ENCODE measurements at regions not wholly inside any gene's neighbourhood (a gene's known extent, or its start where the extent isn't known, plus 50 kb on each side); places are given as distances from the start of the nearest gene placed in this dataset.

DNA sequence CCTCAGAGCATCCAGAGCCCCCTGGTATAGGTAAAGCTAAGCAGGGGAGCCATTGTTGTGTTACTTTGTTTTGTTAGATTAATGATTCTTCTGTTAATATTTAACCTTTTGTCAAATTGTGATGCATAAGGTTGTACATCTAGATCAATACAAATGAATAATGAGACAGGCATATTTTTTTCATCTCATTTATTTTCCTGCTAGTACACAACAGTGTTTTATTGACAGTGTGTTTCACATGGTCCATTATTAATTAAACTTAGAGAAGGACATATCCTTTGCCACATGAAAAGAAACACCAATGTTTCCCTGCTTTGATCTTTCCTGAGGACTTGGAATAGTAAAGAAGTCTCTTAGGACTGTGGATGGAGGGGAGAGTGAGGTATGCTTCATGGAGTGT, 543.6 kb upstream of the CFAP20DC start:
- no peak for DNase-seq (ENCODE audit: low spot score)

DNA sequence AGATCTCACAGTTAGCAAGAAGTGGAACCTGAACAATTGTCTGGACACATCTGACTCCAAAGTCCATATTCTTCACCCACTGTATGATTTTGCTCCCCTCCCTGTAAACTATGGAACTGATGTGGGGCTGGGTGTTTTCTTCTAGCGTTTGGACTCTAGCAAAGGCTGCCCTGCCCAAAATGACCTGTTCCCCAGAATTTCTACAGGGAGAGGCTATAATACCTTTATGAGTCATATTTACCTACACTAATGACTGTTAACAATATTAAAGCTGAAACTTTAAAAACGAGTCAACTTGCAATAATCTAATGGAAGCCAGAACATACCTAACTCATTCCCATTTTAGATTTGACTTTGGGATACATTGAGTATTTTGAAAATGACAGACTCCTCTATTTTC, 531.2 kb upstream of the CFAP20DC start:
- peak; percentile 1 for DNase-seq (ENCODE audit: low spot score)

- DNase-seq (ENCODE audit: low spot score), result no peak
Observed at GRCh38 chr3:59580499-59580898, 530.7 kb upstream of the CFAP20DC start.

DNA sequence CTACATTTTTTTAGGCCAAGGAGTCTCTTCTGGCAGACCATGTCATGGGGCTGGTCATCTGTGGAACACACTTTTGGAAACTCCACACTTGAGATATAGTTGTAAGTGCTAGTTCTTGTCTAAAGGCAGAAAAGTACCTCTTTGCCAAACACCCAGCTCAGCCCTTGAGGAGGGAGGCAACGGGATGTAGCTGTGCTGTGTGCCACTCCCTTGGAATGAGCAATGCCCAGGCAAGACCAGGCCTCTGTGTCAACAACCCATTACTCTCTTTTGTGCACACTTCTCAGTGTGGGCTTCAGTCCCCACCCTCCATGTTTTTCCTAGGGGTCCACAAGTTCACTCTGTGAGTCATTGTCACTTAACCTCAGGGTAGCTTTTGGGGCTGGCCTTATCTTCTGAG, 528.3 kb upstream of the CFAP20DC start:
- DNase-seq (ENCODE audit: low spot score), result no peak

DNA sequence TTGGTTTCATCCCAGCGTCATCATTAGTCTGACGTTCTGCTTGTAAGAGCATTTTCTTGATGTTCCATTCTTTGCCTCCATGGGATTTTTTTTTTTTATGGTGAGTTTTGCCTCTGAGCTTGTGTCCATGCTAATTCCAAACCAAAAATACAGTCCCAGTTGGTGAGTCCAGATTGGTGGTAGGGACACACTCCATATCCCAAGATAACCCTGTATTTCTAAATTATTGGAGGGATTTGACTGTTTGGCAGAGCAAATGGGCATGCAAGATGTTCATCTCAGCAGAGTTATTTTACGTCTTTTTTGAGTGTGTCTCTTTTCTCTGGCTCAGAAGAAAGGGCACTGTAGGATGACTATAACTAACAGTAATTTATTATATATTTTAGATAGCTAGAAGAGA, 526.8 kb upstream of the CFAP20DC start:
- no peak for DNase-seq (ENCODE audit: low spot score)

DNA sequence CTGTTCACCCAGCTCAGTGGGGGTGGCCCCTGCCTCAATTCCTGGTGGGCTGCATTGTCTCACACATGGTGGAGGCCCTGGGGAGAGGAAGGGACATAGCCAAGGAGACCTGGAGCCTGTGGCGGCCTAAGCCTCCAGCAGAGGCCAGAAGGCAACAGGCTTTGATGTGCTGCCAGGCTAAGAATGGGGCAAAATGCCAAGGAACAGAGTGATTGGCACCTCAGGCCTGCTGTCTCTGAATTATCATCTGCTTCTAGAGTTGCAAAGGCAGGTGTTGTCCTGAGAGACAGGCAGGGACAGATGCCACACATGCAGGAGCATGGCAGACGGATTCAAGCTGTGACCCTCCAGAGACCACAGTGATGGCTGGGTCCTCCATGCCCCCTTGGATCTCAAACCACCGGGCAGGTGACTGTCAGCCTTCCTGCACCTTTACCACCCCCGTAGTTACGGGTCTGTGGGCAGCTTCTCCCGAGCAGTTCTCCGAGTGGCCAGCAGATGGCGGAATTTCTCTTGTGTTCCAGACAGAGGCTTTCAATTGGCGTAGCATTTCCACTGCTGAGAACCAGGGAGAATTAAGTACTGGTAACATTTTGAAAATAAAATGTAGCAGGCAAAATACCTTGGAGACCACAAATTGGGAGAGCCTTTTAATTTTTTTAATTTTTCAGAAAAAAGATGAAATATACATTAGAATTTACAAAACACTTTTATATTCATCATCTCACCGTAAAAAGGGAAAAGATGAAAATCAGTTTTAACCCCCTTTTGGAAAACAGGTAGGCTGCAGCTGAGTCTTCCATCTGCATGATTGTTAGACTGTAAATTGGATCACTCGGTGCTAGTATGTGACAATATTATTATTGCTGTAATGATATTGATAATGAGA, 525.5 kb upstream of the CFAP20DC start:
- peak; percentile 82 for DNase-seq (ENCODE audit: low spot score)

DNA sequence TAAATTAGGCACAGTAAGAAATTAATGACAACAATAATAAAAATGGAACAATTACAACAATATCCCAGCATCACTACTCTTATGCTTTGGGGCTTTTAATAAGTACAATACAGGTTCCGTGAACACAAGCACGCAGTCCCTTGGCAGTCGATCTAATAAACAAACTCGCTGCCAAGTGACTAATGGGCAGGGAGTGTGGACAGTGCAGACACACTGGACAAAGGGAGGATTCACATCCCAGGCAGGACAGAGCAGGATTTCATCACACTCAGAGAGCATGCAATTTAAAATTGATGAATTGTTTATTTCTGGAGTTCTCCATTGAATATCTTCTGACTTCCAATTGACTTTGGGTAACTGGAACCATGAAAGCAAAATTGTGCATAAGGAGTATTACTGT, 524.1 kb upstream of the CFAP20DC start:
- no peak for DNase-seq (ENCODE audit: low spot score)

DNA sequence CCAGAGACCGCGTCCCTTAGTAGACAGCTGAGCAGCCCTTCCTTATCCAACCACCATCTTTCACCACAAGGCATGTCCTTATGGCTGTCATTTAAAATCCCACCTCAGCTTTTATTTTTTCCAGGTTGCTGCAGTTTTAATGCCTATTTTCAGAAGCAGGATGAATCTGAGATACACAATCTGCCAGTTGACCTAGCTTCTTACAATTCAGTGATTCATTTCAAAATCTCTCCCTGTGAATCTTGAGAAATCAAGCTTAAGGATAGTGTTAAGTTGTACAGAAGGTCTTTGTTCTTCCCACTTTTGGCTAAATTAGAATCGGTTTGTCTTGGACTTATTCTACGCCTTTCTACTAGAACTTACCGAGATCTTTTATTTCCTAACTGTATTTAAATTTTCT, 522.3 kb upstream of the CFAP20DC start:
- DNase-seq (ENCODE audit: low spot score), result no peak

GRCh38 chr3:59570806-59571205, 521.0 kb upstream of the CFAP20DC start:
- DNase-seq (ENCODE audit: low spot score), result no peak

GRCh38 chr3:59567661-59568060, 517.8 kb upstream of the CFAP20DC start:
- DNase-seq (ENCODE audit: low spot score), result no peak

DNA sequence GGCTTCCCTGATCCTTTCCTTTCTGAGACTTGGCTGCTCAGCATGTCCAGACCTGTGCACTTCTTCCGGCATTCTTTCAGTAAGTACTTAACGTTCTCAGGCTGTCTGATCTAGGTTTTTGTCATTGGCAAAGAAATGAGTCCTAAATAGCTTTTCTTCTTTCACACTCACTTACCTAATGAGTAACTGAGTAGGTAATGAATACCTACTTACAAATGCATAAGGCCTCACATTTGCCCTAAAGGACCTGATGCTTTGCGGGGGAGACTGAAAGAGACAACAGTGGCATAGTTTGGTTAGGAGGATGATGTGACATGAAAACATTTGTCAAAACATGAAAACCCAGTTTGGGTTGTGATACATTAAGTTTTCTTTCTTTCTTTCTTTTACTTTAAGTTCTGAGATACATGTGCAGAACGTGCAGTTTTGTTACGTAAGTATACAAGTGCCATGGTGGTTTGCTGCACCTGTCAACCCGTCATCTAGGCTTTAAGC, 516.7 kb upstream of the CFAP20DC start:
- DNase-seq (ENCODE audit: low spot score), result no peak

DNA sequence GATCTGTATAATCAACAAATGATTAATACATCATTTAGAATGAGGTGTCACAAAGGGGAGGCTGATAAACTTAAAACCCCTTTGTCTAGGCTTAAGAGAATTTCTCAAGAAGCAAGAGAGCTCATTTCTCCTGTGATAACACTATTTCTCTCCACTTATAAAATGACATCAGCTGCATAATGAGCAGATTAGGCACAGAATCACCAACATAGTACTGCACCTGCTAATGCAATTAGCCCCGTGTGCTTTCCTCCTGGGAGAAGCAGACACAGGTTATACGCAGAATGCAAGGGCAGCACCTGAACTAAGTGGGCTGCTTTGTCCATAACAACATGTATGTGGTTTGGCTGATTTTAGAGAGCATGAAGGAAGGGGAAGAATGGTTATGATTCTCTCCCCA, 515.3 kb upstream of the CFAP20DC start:
- no peak for DNase-seq (ENCODE audit: low spot score)

GRCh38 chr3:59563966-59564365, 514.1 kb upstream of the CFAP20DC start:
- DNase-seq (ENCODE audit: low spot score), result no peak

- DNase-seq (ENCODE audit: low spot score), result no peak
Observed at GRCh38 chr3:59563072-59563605, 513.3 kb upstream of the CFAP20DC start.

DNA sequence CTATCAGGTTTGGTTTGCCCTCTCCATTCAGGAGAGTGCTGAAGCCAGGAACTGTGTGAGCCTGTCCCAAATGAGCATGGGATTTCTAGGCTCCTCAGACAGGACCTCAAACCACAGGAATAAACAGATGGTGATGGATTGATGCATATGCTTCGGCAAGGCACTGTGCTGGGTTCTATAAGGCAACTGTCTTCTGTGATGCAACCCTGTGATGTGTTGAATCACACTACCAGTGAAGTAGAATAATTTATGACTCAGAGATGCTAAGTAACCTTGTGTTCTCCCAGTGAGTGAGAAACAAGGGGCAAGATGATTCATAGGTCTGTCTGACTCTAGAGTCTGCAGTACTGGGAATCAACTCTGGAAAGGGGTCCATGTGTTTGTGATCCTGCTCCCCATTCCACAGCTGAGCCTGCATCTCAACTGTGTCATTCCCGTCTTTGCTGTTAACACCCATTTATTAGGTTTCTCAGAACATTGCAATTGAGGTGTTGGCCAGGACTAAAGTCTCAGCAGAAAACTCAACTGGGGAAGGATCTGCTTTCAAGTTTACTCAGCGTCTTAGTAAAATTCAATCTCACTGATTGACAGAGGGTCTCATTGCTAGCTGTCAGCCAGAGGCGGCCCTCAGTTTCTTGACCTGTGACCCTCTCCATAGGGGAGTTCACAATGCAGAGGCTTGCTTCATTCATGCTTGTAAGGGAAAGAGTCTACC, 510.1 kb upstream of the CFAP20DC start:
- no peak for DNase-seq (ENCODE audit: low spot score)

GRCh38 chr3:59558906-59559720, 509.3 kb upstream of the CFAP20DC start:
- DNase-seq (ENCODE audit: low spot score), result no peak

DNA sequence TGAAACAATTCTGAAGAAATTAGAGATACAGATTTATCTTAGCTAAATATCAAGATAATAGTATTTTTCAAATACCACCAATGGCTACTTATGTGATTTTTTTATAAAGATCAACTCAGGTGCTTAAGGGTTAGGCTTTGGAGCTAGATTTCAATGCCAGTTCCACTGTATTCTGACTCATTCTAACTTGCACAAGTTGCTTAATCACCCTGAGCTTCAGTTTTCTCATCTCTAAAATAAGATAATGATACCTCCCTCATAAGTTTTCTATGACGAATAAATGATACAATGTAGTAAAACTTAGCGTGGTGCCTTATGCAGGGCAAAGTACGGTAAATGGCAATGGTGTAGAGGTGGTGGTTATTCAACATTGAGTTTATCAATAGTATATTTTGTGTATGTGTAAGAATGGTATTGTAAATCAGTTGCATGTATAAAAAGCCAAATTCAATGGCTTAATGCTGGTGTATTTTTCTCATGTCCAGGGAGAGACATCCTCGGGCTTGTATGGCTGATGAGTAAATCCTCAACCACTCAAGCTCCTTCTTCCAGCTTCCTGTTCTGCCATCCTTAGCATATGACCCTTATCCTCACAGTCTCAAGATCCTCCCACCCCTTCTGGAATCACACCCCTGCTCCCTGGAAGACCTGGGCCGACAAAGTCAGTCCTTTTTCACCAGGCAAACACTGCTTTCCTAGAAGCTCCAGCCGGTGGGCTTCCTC, 505.9 kb upstream of the CFAP20DC start:
- no peak for DNase-seq (ENCODE audit: low spot score)

- DNase-seq (ENCODE audit: low spot score), result no peak
Observed at GRCh38 chr3:59553076-59553475, 503.3 kb upstream of the CFAP20DC start.

GRCh38 chr3:59551834-59552233, 502.0 kb upstream of the CFAP20DC start:
- DNase-seq (ENCODE audit: low spot score), result no peak

DNA sequence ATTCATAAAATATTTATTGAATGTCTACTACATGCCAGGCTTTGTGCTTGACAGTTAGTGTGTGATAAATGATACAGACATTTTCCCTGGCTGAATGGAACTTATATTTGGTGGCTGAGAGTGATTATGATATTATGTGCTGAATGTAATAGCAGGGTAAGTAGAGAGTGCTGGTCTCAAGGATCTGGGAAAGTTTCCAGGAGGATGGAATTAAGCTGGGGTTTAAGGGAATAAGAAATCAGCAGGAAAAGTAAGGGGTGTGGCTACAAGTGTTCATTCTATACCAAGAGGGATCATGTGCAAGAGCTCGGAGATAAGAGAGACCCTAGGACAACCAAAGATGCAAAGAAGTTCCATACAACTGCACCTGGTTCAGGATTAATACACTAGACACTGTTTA, 500.1 kb upstream of the CFAP20DC start:
- no peak for DNase-seq (ENCODE audit: low spot score)

DNA sequence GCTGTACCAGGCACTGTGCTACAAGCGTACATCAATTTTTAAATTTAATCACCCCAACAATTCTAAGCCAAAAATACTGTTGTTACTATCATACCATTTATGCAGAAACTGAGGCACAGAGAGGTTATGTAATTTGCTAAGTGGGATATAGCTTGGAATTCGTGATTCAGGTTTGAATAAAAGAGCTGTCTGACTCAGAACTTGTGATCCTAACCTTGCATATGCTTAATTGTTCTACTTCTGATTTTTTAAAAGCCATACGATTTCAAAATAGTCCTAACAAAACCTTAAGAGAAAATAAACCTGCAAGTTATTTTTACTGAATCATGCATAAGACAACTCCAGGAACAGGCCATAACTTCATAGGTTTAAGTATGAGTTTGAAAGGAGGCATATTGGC, 498.0 kb upstream of the CFAP20DC start:
- no peak for DNase-seq (ENCODE audit: low spot score)

All from HT-29 (cell line).